GM23248 (cell line): ENCODE measurements at regions not wholly inside any gene's neighbourhood (a gene's known extent, or its start where the extent isn't known, plus 50 kb on each side); places are given as distances from the start of the nearest gene placed in this dataset.
"Not testable (repeated sequence)": the region's sequence is repeated elsewhere in the genome, so short reads cannot be mapped to it uniquely, and the experiment has no call there.

ENCODE experiments used
- DNase-seq: peaks from one replicate; pipeline ENCODE4 v3.0.0-alpha.2; 2015
- H2AFZ ChIP-seq: fragments of 200-600 bp; sonication (generic); 2 replicates; pipeline ENCODE4 v1.6.1; 2016; ENCODE audit warnings: antibody characterized with exemption
- H3F3A ChIP-seq: fragments of 200-600 bp; sonication (generic); 2 replicates; pipeline ENCODE4 v1.6.1; 2016; ENCODE audit warnings: mild to moderate bottlenecking, antibody characterized with exemption, mixed run types; ENCODE audit not compliant: insufficient read depth
- H3K27ac ChIP-seq: fragments of 200-600 bp; sonication (generic); 2 replicates; pipeline ENCODE4 v1.5.1; 2016; ENCODE audit warnings: mild to moderate bottlenecking
- H3K27me3 ChIP-seq: fragments of 200-600 bp; sonication (generic); replicated peaks from 2 replicates; pipeline ENCODE4 v1.6.1; 2016; ENCODE audit warnings: mild to moderate bottlenecking; ENCODE audit not compliant: insufficient read depth
- H3K36me3 ChIP-seq: fragments of 200-600 bp; sonication (generic); 2 replicates; pipeline ENCODE4 v1.6.1; 2016; ENCODE audit warnings: low read depth, mild to moderate bottlenecking
- H3K4me1 ChIP-seq: fragments of 200-600 bp; sonication (generic); 2 replicates; pipeline ENCODE4 v1.6.1; 2016; ENCODE audit warnings: mild to moderate bottlenecking; ENCODE audit not compliant: insufficient read depth
- H3K4me2 ChIP-seq: fragments of 200-600 bp; sonication (generic); one replicate; pipeline ENCODE4 v1.6.1; 2016; ENCODE audit warnings: mild to moderate bottlenecking; ENCODE audit not compliant: unreplicated experiment
- H3K4me3 ChIP-seq: fragments of 200-600 bp; sonication (generic); 2 replicates; pipeline ENCODE4 v1.5.1; 2016; ENCODE audit warnings: mild to moderate bottlenecking
- H3K79me2 ChIP-seq: fragments of 200-600 bp; sonication (generic); 2 replicates; pipeline ENCODE4 v1.6.1; 2016; ENCODE audit warnings: mild to moderate bottlenecking; ENCODE audit not compliant: insufficient read depth
- H3K9ac ChIP-seq: fragments of 200-600 bp; sonication (generic); 2 replicates; pipeline ENCODE4 v1.6.1; 2016; ENCODE audit warnings: mild to moderate bottlenecking
- H3K9me2 ChIP-seq: fragments of 200-600 bp; sonication (generic); 2 replicates; pipeline ENCODE4 v1.6.1; 2016; ENCODE audit warnings: mixed run types, mild to moderate bottlenecking, moderate library complexity; ENCODE audit not compliant: insufficient read depth
- H3K9me3 ChIP-seq: fragments of 200-600 bp; sonication (generic); one replicate; pipeline ENCODE4 v1.6.1; 2017; ENCODE audit warnings: low read depth
- H4K20me1 ChIP-seq: fragments of 200-600 bp; sonication (generic); 2 replicates; pipeline ENCODE4 v1.6.0; 2016; ENCODE audit not compliant: insufficient read depth
- EZH2 ChIP-seq: fragments of 200-600 bp; sonication (generic); IDR thresholded peaks from 2 replicates; pipeline ENCODE4 v1.6.1; 2018; ENCODE audit warnings: antibody characterized with exemption, mild to moderate bottlenecking; ENCODE audit not compliant: insufficient read depth, poor library complexity, severe bottlenecking
- EZH2phosphoT487 ChIP-seq: fragments of 200-600 bp; sonication (generic); IDR thresholded peaks from 2 replicates; pipeline ENCODE4 v1.6.1; 2018; ENCODE audit warnings: antibody characterized with exemption, moderate library complexity, mild to moderate bottlenecking, low read depth; ENCODE audit not compliant: insufficient read depth
- WGBS, 2 experiments: methylation state at CpG; one replicate each; pipeline ENCODE4 v1.1.6; 2015 to 2017; ENCODE audit warnings: low lambda C conversion rate in 2 of 2, low coverage in 1 of 2; ENCODE audit errors: missing lambda C conversion rate in 2 of 2; 5-methylcytosine and 5-hydroxymethylcytosine counted together
- in situ Hi-C: fragments of 300-500 bp; cut with MboI; formaldehyde crosslinking; loops from 2 replicates; pipeline ENCODE4 v1.15.0; 2020

- Histone ChIP-seq H3K4me1 (no peaks in the 10 kb centered on the region), H3K4me2 (no peak overlapping the region), H3K4me3 (no peak overlapping the region), H3K9me2 (no peaks in the 10 kb centered on the region), H2AFZ (no peak overlapping the region), H3K27me3 (no peaks in the 10 kb centered on the region), H3K27ac (no peak overlapping the region), H3K36me3 (no peaks in the 10 kb centered on the region), H3K79me2 (no peaks in the 10 kb centered on the region), H3K9ac (no peak overlapping the region), H4K20me1 (no peaks in the 10 kb centered on the region), H3F3A (no peaks in the 10 kb centered on the region), H3K9me3 (no peaks in the 10 kb centered on the region)
- WGBS, 2 experiments = 8% methylated on average over 5 of the region's 5 CpGs
- in situ Hi-C loops = no loop called here
- TF ChIP-seq EZH2phosphoT487 (no peak), EZH2 (no peak)
- DNase-seq = no peak
Observed at GRCh38 chr12:129987841-129988240, 84.0 kb upstream of the TMEM132D start.

- Histone ChIP-seq H3K4me3 (no peak overlapping the region), H3K9ac (no peak overlapping the region), H3K9me3 (no peaks in the 10 kb centered on the region), H3K27ac (no peak overlapping the region), H3K4me2 (no peak overlapping the region), H3K27me3 (no peaks in the 10 kb centered on the region), H2AFZ (no peak overlapping the region), H3F3A (no peaks in the 10 kb centered on the region), H3K4me1 (no peaks in the 10 kb centered on the region), H3K79me2 (no peaks in the 10 kb centered on the region), H3K9me2 (no peaks in the 10 kb centered on the region), H3K36me3 (no peaks in the 10 kb centered on the region), H4K20me1 (no peaks in the 10 kb centered on the region)
- DNase-seq = no peak
- in situ Hi-C loops = no loop called here
- WGBS, 2 experiments = 37 to 47% methylated on average over 8 of the region's 8 CpGs
- TF ChIP-seq EZH2 = no peak
- TF ChIP-seq EZH2phosphoT487 = no peak
Observed at GRCh38 chr12:129994634-129995033, 90.8 kb upstream of the TMEM132D start.

- Histone ChIP-seq H3K4me2 (no peak overlapping the region), H2AFZ (no peak overlapping the region), H3K4me1 (no peaks in the 10 kb centered on the region), H3K4me3 (no peak overlapping the region), H3F3A (no peaks in the 10 kb centered on the region), H3K27me3 (no peaks in the 10 kb centered on the region), H4K20me1 (no peaks in the 10 kb centered on the region), H3K36me3 (no peaks in the 10 kb centered on the region), H3K79me2 (no peaks in the 10 kb centered on the region), H3K9me2 (no peaks in the 10 kb centered on the region), H3K9me3 (no peaks in the 10 kb centered on the region), H3K9ac (no peak overlapping the region), H3K27ac (no peak overlapping the region)
- in situ Hi-C loops = no loop called here
- 15 to 19% methylated on average over 5 of the region's 5 CpGs for WGBS, 2 experiments
- no peak for TF ChIP-seq EZH2phosphoT487
- no peak for TF ChIP-seq EZH2
- no peak for DNase-seq
Observed at GRCh38 chr12:129997239-129997638, 93.4 kb upstream of the TMEM132D start.

GRCh38 chr12:130004310-130004877, 100.6 kb upstream of the TMEM132D start:
- H3K79me2 ChIP-seq, H2AFZ ChIP-seq, in situ Hi-C loops, H3K4me1 ChIP-seq, H3K9ac ChIP-seq, H3K9me2 ChIP-seq, H3K4me2 ChIP-seq, H3K27ac ChIP-seq, H4K20me1 ChIP-seq, H3K4me3 ChIP-seq, H3K9me3 ChIP-seq, H3K27me3 ChIP-seq, H3K36me3 ChIP-seq, H3F3A ChIP-seq, DNase-seq: not testable (repeated sequence)
- WGBS, 2 experiments = 20 to 41% methylated on average over 4 of the region's 4 CpGs

- H3K9ac ChIP-seq = no peak overlapping the region
- no peak overlapping the region for H3K4me2 ChIP-seq
- H3K4me3 ChIP-seq = no peak overlapping the region
- TF ChIP-seq EZH2phosphoT487 = no peak
- TF ChIP-seq EZH2 = no peak
- H3K27ac ChIP-seq = no peak overlapping the region
- no peaks in the 10 kb centered on the region for H3K9me2 ChIP-seq
- H3F3A ChIP-seq = no peaks in the 10 kb centered on the region
- H3K36me3 ChIP-seq = no peaks in the 10 kb centered on the region
- WGBS, 2 experiments = 52 to 59% methylated on average over 13 to 15 of the region's 15 CpGs
- H2AFZ ChIP-seq = no peak overlapping the region
- H3K4me1 ChIP-seq = no peaks in the 10 kb centered on the region
- no peaks in the 10 kb centered on the region for H3K79me2 ChIP-seq
- no peaks in the 10 kb centered on the region for H4K20me1 ChIP-seq
- H3K9me3 ChIP-seq = no peaks in the 10 kb centered on the region
- in situ Hi-C loops = no loop called here
- H3K27me3 ChIP-seq = no peaks in the 10 kb centered on the region
- no peak for DNase-seq
Observed at GRCh38 chr12:130007771-130008170, 103.9 kb upstream of the TMEM132D start.
